SK-N-SH treated with all-trans-retinoic acid at 6 μM for 48 hours (cell line): ENCODE measurements at regions not wholly inside any gene's neighbourhood (a gene's known extent, or its start where the extent isn't known, plus 50 kb on each side); places are given as distances from the start of the nearest gene placed in this dataset.

Source experiments
- ATAC-seq: fragments of 200-7000 bp; cut with Tn5 transposase; 3 replicates; pipeline ENCODE4 v1.9.1; 2020; ENCODE audit warnings: mild to moderate bottlenecking, moderate library complexity
- ARNTL ChIP-seq: fragments of 450-650 bp; formaldehyde crosslinking; IDR thresholded peaks from 2 replicates; pipeline ENCODE4 v1.5.0; 2020; ENCODE audit warnings: low read depth, mild to moderate bottlenecking, moderate library complexity, borderline replicate concordance
- BACH2 ChIP-seq: fragments of 250-450 bp; sonication (Bioruptor Pico); IDR thresholded peaks from 2 replicates; pipeline ENCODE4 v1.9.0; 2021; ENCODE audit warnings: mild to moderate bottlenecking, borderline replicate concordance
- CSDC2 ChIP-seq: fragments of 250-450 bp; sonication (Bioruptor Pico); IDR thresholded peaks from 2 replicates; pipeline ENCODE4 v1.5.0; 2020; ENCODE audit warnings: mild to moderate bottlenecking, moderate library complexity
- ESRRG ChIP-seq: fragments of 250-450 bp; sonication (Bioruptor Pico); IDR thresholded peaks from 2 replicates; pipeline ENCODE4 v1.6.1; 2021; ENCODE audit warnings: mild to moderate bottlenecking
- GLIS3 ChIP-seq: fragments of 250-450 bp; sonication (Bioruptor Pico); IDR thresholded peaks from 2 replicates; pipeline ENCODE4 v1.5.0; 2020; ENCODE audit warnings: mild to moderate bottlenecking, moderate library complexity
- PATZ1 ChIP-seq: fragments of 250-450 bp; sonication (Bioruptor Pico); IDR thresholded peaks from 2 replicates; pipeline ENCODE4 v1.8.0; 2020; ENCODE audit warnings: mild to moderate bottlenecking, moderate library complexity, borderline replicate concordance
- POU6F1 ChIP-seq: fragments of 250-450 bp; sonication (Bioruptor Pico); IDR thresholded peaks from 2 replicates; pipeline ENCODE4 v1.8.0; 2021; ENCODE audit warnings: low read depth, mild to moderate bottlenecking, moderate library complexity, borderline replicate concordance
- PPARA ChIP-seq: fragments of 250-450 bp; sonication (Bioruptor Pico); IDR thresholded peaks from 2 replicates; pipeline ENCODE4 v1.5.0; 2020; ENCODE audit warnings: mild to moderate bottlenecking, borderline replicate concordance
- RARB ChIP-seq: fragments of 250-450 bp; sonication (Bioruptor Pico); IDR thresholded peaks from 2 replicates; pipeline ENCODE4 v1.8.0; 2021; ENCODE audit warnings: mild to moderate bottlenecking, moderate library complexity
- SNAI2 ChIP-seq: fragments of 250-450 bp; sonication (Bioruptor Pico); IDR thresholded peaks from 2 replicates; pipeline ENCODE4 v1.5.0; 2020; ENCODE audit warnings: mild to moderate bottlenecking, moderate library complexity
- TCF4 ChIP-seq: fragments of 250-450 bp; sonication (Bioruptor Pico); IDR thresholded peaks from 2 replicates; pipeline ENCODE4 v1.8.0; 2021; ENCODE audit warnings: mild to moderate bottlenecking, moderate library complexity, borderline replicate concordance
- TOX ChIP-seq: fragments of 250-450 bp; sonication (Bioruptor Pico); IDR thresholded peaks from 2 replicates; pipeline ENCODE4 v1.8.0; 2021; ENCODE audit warnings: mild to moderate bottlenecking, moderate library complexity, borderline replicate concordance
- ZC3H10 ChIP-seq: fragments of 250-450 bp; sonication (Bioruptor Pico); IDR thresholded peaks from 2 replicates; pipeline ENCODE4 v1.5.1; 2021; ENCODE audit warnings: mild to moderate bottlenecking, moderate library complexity
- ZFP3 ChIP-seq: fragments of 250-450 bp; sonication (Bioruptor Pico); IDR thresholded peaks from 2 replicates; pipeline ENCODE4 v1.5.0; 2020; ENCODE audit warnings: mild to moderate bottlenecking, moderate library complexity
- ZFP30 ChIP-seq: fragments of 450-650 bp; formaldehyde crosslinking; IDR thresholded peaks from 2 replicates; pipeline ENCODE4 v1.5.0; 2022; ENCODE audit warnings: mild to moderate bottlenecking, moderate library complexity
- ZNF565 ChIP-seq: fragments of 450-650 bp; formaldehyde crosslinking; conservative IDR thresholded peaks from 2 replicates; pipeline ENCODE4 v1.5.0; 2020; ENCODE audit warnings: low read depth, mild to moderate bottlenecking, moderate library complexity
- ZNF8 ChIP-seq: fragments of 450-650 bp; formaldehyde crosslinking; IDR thresholded peaks from 2 replicates; pipeline ENCODE4 v1.5.0; 2020; ENCODE audit warnings: mild to moderate bottlenecking, moderate library complexity
- TF ChIP-seq, protein P1 (sequence below): fragments of 250-450 bp; sonication (Bioruptor Pico); IDR thresholded peaks from 2 replicates; pipeline ENCODE4 v1.5.1; 2020; ENCODE audit warnings: low read depth, mild to moderate bottlenecking, moderate library complexity
- TF ChIP-seq, protein P2 (sequence below): fragments of 250-450 bp; sonication (Bioruptor Pico); IDR thresholded peaks from 2 replicates; pipeline ENCODE4 v1.5.1; 2021; ENCODE audit warnings: mild to moderate bottlenecking, moderate library complexity
- TF ChIP-seq, protein P3 (sequence below): fragments of 250-450 bp; sonication (Bioruptor Pico); IDR thresholded peaks from 2 replicates; pipeline ENCODE4 v1.5.0; 2020; ENCODE audit warnings: mild to moderate bottlenecking, moderate library complexity

DNA sequence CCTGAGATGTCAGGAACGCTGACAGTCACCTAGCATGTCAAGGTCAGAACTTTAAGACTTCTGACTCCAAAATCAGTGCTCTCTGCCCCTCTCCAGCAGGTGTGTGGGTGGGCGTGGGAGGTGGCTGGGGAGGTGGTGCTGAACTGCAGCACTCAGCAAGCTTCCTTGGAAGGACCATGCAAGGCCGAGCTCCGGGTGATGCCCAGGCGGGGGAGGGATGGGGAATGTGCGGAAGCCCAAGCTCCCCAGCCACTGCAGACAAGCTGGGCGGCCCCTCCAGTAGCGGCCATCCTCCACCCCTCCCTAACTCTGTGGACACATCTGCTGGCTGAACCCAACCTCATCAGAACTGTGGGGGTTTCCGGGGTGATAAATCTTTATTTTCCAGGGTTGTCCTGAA, 296.6 kb downstream of the TLE3 start:
- TF ChIP-seq ZNF565 (CRISPR knock-in tag) (no peak), RARB (CRISPR knock-in tag) (no peak), ZFP3 (no peak), ZFP30 (CRISPR knock-in tag) (no peak), BACH2 (no peak), ZNF8 (CRISPR knock-in tag) (no peak)
- TF ChIP-seq, protein P1, sequence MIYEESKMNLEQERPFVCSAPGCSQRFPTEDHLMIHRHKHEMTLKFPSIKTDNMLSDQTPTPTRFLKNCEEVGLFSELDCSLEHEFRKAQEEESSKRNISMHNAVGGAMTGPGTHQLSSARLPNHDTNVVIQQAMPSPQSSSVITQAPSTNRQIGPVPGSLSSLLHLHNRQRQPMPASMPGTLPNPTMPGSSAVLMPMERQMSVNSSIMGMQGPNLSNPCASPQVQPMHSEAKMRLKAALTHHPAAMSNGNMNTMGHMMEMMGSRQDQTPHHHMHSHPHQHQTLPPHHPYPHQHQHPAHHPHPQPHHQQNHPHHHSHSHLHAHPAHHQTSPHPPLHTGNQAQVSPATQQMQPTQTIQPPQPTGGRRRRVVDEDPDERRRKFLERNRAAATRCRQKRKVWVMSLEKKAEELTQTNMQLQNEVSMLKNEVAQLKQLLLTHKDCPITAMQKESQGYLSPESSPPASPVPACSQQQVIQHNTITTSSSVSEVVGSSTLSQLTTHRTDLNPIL (CRISPR knock-in tag), result no peak
- no peak for ATAC-seq

DNA sequence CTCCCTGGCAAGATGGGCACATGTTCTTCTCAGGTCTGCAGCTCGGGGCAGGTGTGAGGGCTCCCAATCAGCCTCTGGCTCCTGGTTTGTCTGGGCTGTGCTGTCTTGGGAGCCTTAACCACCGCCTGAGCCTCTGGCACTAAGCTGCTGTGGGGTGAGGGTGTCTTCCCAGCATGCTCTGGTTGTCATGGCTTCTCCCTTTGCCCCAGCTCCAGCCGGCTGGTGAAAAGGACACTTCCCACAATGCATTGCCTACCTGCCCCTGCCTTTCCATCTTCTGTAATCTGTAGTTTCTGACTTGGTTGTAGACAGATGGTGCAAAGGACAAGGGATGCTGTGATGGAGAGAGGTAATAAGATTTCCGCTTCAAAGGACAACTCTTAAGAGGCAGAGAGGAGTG, 295.3 kb downstream of the TLE3 start:
- TF ChIP-seq ZC3H10, result no peak
- no peak for TF ChIP-seq GLIS3 (CRISPR knock-in tag)
- TF ChIP-seq ZNF8 (CRISPR knock-in tag), result no peak
- no peak for TF ChIP-seq ARNTL
- no peak for TF ChIP-seq ESRRG (CRISPR knock-in tag)
- TF ChIP-seq PATZ1 (CRISPR knock-in tag), result no peak
- TF ChIP-seq ZFP30 (CRISPR knock-in tag), result no peak
- TF ChIP-seq, protein P1 (CRISPR knock-in tag), result no peak
- no peak for TF ChIP-seq PPARA (CRISPR knock-in tag)
- TF ChIP-seq, protein P2, sequence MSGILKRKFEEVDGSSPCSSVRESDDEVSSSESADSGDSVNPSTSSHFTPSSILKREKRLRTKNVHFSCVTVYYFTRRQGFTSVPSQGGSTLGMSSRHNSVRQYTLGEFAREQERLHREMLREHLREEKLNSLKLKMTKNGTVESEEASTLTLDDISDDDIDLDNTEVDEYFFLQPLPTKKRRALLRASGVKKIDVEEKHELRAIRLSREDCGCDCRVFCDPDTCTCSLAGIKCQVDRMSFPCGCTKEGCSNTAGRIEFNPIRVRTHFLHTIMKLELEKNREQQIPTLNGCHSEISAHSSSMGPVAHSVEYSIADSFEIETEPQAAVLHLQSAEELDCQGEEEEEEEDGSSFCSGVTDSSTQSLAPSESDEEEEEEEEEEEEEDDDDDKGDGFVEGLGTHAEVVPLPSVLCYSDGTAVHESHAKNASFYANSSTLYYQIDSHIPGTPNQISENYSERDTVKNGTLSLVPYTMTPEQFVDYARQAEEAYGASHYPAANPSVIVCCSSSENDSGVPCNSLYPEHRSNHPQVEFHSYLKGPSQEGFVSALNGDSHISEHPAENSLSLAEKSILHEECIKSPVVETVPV (CRISPR knock-in tag), result no peak
- TF ChIP-seq CSDC2 (CRISPR knock-in tag), result no peak
- no peak for TF ChIP-seq SNAI2 (CRISPR knock-in tag)
- no peak for TF ChIP-seq POU6F1 (CRISPR knock-in tag)
- TF ChIP-seq, protein P3, sequence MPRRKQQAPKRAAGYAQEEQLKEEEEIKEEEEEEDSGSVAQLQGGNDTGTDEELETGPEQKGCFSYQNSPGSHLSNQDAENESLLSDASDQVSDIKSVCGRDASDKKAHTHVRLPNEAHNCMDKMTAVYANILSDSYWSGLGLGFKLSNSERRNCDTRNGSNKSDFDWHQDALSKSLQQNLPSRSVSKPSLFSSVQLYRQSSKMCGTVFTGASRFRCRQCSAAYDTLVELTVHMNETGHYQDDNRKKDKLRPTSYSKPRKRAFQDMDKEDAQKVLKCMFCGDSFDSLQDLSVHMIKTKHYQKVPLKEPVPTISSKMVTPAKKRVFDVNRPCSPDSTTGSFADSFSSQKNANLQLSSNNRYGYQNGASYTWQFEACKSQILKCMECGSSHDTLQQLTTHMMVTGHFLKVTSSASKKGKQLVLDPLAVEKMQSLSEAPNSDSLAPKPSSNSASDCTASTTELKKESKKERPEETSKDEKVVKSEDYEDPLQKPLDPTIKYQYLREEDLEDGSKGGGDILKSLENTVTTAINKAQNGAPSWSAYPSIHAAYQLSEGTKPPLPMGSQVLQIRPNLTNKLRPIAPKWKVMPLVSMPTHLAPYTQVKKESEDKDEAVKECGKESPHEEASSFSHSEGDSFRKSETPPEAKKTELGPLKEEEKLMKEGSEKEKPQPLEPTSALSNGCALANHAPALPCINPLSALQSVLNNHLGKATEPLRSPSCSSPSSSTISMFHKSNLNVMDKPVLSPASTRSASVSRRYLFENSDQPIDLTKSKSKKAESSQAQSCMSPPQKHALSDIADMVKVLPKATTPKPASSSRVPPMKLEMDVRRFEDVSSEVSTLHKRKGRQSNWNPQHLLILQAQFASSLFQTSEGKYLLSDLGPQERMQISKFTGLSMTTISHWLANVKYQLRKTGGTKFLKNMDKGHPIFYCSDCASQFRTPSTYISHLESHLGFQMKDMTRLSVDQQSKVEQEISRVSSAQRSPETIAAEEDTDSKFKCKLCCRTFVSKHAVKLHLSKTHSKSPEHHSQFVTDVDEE (CRISPR knock-in tag), result no peak
- TF ChIP-seq TCF4 (CRISPR knock-in tag), result no peak
- no peak for TF ChIP-seq ZNF565 (CRISPR knock-in tag)
- no peak for TF ChIP-seq TOX (CRISPR knock-in tag)
- TF ChIP-seq ZFP3, result no peak
- TF ChIP-seq, all 23 proteins: peak for 0
- no peak for ATAC-seq

DNA sequence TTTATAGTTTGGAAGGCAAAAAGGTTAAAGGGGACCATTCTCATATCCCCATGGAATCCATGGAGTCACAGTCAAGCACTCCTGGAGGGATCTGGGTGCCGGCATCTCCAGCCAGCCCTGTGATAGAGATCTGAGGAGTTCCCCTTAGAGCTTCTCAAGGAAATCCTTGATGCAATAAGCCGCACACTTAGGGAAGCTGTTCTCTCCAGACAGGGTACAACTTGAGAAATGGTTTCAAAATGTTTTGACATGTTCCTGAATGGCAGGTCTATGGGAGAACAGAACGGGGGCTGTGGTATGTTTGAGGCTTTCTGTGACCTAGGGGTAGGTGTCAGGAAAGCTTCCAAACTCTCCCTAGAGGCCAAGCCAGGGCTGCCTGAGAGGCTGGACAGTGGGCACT, 292.9 kb downstream of the TLE3 start:
- ATAC-seq, result no peak
- TF ChIP-seq ZFP3, result no peak
- no peak for TF ChIP-seq GLIS3 (CRISPR knock-in tag)
- no peak for TF ChIP-seq CSDC2 (CRISPR knock-in tag)
- no peak for TF ChIP-seq BACH2
- TF ChIP-seq ESRRG (CRISPR knock-in tag), result no peak
- no peak for TF ChIP-seq PATZ1 (CRISPR knock-in tag)
- TF ChIP-seq, protein P2 (CRISPR knock-in tag), result no peak
- TF ChIP-seq, protein P3 (CRISPR knock-in tag), result no peak
